GM21367 (cell line): ENCODE measurements at regions not wholly inside any gene's neighbourhood (a gene's known extent, or its start where the extent isn't known, plus 50 kb on each side); places are given as distances from the start of the nearest gene placed in this dataset.

Experiments
- ATAC-seq: cut with Tn5 transposase; IDR thresholded peaks from one replicate; pipeline ENCODE4 v1.9.1; 2021; ENCODE audit not compliant: unreplicated experiment

DNA sequence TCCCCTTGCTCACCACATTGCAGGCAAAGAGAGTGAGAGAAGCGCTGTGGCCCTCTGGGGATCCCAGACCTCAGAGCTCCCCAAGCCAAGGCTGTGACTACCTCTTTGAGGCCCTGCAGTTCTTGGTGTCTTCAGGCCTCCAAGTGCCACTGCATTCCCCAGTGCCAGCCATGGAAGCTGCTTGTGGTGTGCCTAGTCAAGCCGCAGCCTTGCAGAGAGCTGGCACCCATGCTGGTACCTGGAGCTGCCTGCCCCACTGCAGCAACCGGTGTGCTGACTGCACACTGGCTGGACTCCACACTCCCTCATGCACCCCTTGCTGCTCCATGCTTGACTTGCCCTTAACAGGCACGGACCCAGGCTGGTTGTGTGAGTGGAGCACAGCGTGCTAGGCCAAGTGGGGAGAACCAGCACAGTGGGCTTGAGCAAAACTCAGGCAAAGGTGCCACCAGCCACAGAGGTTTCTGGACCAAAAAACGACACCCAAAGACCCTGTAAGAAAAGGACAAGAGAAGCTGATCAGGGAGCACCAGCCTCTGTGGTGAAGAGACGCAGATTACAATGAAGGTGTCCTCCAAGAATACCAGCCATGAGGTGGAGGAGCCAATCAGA, 113.5 kb upstream of the TMEM18 start:
- no peak for ATAC-seq

DNA sequence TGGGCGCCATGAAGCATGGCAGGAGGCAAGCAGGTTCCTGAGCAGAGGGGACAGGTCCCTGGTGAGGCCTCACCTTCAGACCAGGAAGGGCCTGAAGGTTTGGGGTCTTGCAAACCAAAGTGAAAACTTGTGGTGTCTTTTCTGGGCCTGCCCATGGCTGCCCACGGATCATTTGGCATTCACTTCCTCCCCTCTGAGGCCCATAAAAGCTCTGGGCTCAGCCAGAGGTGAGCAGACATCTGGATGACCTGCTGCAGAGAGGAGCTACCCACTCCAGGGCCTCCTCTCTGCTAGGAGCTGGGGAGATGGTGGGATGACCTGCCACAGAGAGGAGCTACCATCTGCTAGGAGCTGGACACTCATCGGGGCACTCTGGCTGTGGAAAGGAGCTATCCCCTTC, 112.9 kb upstream of the TMEM18 start:
- ATAC-seq: no peak

GRCh38 chr2:789529-789928, 112.3 kb upstream of the TMEM18 start:
- no peak for ATAC-seq

DNA sequence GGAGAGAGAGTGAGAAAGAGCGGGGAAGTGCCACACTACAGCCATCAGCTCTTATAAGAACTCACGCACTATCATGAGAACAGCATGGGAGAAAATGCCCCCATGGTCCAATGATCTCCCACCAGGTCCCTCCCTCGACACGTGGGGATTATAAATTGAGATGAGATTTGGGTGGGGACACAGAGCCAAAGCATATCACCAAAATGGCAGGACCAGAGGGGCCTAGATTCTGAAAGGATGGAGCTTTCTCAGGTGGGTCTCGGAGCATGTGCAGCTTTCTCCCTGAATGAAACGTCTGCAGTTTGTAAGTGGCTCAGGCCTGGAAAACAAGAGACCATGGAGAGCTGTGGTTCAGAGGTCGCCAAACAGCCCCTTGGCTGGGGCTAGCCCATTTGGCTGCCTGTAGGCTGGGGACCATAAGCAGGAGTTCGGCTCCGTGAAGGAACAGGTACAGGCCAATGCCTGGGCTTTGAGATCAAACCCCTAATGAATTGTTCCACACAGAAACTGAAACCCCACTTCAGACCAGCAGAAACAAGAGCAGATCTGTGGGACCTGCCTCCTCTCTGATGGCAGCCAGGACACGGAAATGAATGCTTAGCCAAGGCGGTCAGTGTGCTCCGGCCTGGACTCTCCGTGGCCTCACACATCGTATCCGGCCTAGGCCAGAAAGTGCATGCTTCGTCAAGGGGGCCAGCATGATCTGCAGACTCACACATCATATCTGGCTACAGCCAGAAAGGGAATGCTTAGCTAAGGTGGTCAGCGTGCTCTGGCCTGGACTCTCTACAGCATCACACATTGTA, 111.2 kb upstream of the TMEM18 start:
- ATAC-seq: no peak

GRCh38 chr2:784753-785152, 107.5 kb upstream of the TMEM18 start:
- ATAC-seq: no peak

DNA sequence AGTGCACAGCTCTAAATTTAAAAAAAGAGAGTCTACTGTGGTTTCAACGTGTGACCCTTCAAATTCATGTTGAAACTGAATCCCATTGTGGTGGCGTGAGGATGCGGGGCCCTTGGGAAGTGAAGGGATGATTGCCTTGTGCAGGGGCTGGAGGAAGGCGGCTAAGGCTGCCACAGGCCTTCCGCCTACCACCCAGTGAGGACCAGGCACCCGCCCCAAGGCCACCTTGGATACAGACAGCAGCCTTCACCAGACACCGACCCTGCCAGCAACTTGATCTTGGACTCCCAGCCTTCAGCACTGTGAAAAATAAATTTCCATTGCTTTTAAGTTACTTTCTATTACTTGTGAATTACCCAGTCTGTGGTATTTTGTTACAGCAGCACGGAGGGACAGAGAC, 103.4 kb upstream of the TMEM18 start:
- ATAC-seq: no peak

GRCh38 chr2:780002-780401, 102.8 kb upstream of the TMEM18 start:
- no peak for ATAC-seq

GRCh38 chr2:778731-779350, 101.6 kb upstream of the TMEM18 start:
- no peak for ATAC-seq

GRCh38 chr2:777546-777945, 100.3 kb upstream of the TMEM18 start:
- ATAC-seq: no peak

DNA sequence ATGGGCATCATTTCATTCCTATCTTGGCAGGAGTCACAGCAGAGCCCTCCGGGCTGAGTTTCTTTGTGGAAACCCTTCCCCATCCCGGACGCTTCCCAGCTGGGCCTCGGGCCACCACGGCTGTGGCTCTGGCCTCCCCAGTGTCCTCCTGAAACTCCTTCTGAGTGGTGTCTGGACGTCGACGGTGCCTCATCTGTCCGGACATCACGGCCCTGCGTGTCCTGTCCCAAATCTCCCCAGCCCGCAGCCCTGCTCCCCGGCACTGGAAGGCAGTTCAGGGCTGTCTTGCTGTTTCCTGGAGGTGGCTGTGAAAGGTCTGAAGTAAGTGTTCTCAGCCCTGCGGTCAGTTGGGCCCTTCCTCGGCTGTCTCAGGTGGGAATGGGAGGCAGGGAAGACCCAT, 99.8 kb upstream of the TMEM18 start:
- ATAC-seq: no peak

GRCh38 chr2:776487-776886, 99.3 kb upstream of the TMEM18 start:
- no peak for ATAC-seq

DNA sequence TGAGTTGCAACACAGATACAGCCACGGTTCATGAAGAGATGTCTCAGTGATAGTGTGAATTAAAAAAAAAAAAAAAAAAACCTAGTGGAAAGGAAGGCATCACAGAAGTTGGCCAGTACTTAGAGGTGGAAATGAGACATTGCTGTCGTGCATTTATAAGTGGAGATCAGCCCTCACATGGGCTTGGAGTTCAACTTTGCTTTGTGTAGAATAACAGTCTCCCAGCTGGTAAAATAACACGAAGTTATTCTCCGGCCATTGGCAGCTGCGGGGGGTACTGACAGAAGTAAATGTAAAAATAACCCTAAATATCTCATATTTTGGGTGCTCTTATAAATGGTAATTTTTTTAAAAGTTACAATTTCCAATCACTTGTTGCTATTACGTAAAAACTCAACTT, 98.8 kb upstream of the TMEM18 start:
- no peak for ATAC-seq

GRCh38 chr2:774436-774835, 97.2 kb upstream of the TMEM18 start:
- ATAC-seq: no peak

- no peak for ATAC-seq
These were observed 96.3 kb upstream of the TMEM18 start for GRCh38 chr2:773256-774160.

DNA sequence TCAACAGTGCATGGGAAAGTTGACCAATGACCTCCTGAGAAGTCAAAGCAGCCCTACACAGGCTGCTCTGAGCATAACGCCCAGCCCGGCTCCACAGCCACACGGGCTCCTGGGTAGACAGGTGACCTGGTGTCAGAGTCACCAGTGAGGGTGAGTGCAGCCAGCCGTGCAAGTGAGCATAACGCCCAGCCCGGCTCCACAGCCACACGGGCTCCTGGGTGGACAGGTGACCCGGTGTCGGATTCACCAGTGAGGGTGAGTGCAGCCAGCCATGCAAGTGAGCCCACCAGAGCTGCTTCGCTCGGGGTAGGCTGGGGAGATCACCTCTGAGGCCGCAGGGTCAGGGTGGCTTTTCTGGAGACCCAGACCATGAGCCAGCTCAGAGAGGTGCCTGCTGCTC, 94.3 kb upstream of the TMEM18 start:
- no peak for ATAC-seq

DNA sequence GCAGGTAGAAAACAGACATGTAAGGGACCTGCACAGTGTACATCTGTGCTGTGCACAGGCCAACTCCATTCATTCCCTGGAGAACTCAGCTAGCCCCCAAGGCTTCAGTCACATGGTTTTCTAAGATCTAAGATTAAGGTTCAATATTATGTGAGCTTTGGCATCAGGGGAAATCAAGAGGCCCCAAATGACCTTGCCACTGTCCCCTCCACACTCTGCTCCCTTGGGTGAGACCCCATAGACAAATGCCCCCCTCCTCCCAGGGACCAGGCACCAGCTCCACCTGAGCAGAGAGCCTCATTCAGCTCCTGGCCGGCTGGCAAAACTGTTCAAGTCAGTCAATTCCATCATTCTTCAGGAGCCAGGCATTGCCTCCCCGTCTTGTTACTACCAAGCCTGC, 93.6 kb upstream of the TMEM18 start:
- no peak for ATAC-seq

- ATAC-seq: no peak
These were observed 92.6 kb upstream of the TMEM18 start for GRCh38 chr2:769771-770170.

DNA sequence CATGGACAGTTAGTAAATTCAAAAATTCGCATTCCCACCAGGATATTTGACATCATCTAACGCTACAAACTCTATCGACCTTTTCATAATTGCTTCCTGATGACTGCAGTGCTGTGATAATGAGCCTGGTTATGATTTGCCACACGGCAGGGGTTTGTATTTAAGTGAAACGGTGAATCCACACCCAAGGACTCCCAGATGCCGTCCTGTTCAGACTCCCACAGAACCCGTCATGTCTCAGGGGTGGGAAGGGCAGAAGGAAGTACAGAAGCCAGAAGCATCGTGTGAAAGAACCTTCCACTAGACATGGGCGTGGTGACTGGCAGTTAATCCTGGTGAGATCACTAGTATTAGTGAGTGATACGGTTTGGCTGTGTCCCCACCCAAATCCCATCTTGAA, 91.2 kb upstream of the TMEM18 start:
- ATAC-seq: no peak

GRCh38 chr2:767944-768343, 90.7 kb upstream of the TMEM18 start:
- no peak for ATAC-seq

DNA sequence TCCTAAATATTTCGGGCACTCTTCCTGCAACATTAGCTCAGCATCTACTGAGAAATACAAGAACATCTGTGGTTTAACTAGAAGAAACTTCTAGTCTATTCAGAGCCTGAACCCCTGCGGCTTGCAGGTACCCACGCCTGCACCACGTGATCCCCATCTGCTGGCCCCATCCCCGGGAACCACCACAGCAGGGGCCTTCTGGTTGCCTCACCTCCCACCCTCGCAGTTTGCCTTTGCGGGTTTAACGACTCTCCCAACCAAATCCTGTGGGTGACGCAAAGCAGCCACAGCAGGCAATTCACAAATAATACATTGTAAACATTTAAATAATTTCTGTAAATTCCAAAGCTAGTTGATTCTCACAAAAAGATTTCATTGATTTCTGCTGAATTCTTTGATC, 90.2 kb upstream of the TMEM18 start:
- ATAC-seq: no peak

DNA sequence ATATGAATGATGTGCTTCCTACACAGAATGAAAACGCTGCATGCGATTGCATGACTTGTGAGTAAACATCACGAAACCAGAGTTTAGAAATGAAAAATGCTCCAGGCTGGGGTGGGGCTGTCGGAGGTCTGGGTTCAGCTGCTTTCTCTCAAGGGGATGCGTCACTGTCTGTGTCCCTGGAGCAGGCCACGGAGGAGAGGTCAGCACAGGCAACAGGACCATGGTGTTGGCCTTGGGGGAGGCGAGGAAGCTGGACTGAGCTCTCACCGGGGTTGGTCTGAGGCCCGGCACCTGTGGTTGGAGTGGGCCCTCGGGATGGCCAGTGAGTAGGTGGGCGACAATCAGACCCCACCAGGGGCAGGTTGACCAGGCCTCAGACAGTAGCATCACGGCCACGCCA, 89.0 kb upstream of the TMEM18 start:
- no peak for ATAC-seq
